ENCODE measurements at regions not wholly inside any gene's neighbourhood (a gene's known extent, or its start where the extent isn't known, plus 50 kb on each side); places are given as distances from the start of the nearest gene placed in this dataset.

DNA sequence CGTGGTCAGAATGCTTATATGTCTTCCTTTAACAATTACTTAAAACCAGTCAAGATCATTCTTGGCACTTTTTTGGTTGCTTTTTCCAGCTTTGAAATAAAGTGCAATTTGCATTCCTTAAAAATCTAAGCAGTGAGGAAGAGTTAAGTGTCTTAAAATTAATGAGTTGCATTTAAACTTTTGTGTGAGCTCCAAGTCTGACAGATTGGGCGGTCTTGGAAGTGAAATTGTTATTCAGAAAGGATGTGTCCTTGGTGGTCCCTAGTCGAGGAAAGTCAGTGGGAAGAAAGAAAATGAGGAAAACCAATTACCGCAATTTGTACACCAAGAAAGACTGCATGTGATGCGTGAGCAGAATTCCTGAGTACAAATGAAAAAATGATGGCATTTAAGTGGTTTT is 132.5 kb downstream of the HHIPL2 start:
- DNase-seq = no peak

DNA sequence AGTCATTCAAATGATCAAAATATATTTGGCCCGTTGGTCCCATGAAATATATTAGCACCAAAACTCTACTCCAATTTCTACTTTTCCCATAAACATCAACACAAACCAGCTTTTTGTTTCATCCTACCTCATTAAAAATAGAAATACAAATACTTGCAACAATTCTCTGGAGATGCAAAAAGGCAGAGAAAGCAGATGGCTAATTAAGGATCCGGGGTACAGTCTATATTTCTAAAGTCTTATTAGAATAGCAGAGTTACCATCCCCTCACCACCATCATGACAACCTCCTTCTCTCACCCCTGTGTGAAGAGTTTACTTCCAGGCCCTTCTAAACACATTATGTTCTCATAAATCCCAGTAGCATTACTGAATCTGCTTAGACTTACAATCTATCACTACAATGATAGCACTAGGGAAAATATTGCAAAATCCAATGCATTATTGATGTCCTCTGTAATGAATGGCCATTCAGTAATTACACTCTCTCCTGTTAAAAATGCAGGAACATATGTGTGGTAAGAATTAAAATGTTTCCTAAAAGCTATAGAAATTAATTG is 133.8 kb downstream of the HHIPL2 start:
- DNase-seq = no peak

DNA sequence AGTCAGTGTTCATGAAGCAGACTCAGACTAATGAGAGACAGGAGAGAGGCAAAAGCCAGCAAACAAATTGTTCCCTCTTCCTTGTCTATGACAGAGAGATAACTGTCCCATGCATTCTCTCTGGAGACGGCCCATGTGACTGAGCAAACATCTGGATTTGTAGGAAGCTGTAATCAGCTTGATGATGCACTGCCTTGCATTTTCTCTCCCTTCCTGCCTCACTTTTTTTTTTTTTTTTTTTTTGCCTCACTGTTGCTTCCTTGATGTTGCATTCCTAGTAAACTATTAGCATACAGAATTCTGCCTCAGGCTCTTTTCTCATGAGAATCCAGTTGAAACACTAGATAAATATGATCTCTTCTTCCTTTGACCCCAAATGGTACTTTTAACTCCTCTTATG is 134.5 kb downstream of the HHIPL2 start:
- DNase-seq = peak; percentile 65

DNA sequence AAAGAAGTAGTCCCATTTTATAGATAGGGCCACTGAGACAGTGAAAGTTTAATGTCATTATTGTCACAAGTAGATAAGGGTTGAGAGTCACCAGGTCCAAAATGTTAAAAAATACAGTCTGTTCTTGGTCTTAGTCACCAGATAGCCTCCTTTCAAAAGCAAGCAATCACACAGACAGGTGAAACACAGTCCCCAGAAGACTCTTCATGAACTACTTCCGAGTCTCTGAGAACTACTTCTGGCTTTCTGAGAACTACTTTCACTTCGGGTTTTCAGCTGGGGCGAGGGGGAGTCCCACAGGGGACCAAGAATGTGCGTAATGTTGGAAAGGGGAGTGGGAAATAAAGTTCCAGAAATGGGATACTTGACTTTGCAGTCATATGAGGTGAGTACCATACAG is 143.2 kb downstream of the HHIPL2 start:
- DNase-seq = no peak

DNA sequence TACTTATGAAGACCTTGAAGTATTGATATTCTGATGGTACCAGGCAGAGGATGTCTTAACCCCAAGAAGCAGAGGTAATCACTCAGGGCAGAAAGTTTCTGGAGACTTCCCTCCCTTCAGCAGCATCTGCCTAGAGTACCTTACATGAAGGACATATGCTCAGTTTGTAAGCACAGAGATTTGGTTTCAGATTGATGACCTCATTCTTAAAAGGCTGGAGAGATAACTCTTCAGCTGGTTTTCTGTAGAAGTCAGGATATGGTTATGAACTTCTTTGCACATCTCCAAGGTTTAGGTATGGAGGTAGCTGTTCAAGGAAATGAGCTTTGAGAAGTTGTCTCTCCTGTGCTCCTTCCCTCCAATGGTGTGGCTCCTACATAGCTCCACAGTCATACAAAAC is 148.7 kb downstream of the HHIPL2 start:
- no peak for DNase-seq

DNA sequence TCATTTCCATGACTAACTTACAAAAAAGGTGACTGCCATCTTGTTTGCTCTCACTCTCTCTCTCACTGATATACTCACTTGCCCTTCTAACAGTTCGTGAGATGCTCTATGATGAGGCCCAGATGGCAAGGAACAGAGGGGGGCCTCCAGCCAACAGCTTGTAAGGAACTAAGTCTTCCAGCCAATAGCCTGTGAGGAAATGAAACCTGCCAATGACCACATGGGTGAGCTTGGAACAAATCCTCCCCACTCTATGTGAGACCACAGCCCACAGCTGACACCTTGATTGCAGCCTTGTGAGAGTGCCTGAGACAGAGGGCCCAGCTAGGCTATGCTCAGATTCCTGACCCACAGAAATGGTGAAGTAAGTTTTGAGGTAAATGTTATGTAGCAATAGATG is 153.7 kb downstream of the HHIPL2 start:
- no peak for DNase-seq

DNA sequence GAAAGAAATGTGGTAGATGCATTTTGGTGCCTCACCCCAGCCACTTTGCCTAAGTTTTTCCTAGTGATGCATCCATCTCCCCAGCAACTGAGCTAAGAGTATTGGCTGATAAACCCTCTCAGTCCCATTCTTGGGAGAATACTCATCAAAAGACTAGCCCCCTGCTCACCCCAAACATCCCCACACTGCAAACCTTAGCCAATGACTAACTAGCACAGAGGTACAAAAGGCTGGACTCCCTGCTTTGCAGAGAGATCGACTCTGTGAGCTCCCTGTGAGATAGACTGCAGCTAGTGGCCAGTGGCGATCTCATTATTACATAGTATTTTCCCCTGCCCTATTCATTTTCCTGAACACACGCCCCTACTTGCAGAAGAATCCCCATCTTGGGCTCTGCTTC is 155.3 kb downstream of the HHIPL2 start:
- DNase-seq = peak; percentile 78

DNA sequence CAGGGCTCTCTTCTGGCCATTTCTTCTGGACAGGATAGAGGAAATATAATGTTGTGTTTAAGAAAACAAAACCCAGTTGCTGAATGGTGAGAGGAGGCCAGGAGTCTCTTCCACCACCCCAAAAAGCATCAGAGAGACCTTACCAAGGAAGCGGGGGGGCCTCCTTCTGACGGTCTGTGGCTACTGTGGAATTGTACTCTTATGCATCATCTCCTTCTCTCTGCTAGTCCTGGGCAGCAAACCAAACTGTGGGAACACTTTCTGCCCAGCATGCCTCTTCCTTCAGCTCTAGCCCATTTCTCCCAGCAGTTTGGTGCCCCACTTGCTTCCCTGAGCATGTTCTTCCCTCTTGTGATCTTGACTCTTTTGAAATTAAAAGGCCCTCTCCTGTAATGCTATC is 157.7 kb downstream of the HHIPL2 start:
- peak; percentile 75 for DNase-seq

DNA sequence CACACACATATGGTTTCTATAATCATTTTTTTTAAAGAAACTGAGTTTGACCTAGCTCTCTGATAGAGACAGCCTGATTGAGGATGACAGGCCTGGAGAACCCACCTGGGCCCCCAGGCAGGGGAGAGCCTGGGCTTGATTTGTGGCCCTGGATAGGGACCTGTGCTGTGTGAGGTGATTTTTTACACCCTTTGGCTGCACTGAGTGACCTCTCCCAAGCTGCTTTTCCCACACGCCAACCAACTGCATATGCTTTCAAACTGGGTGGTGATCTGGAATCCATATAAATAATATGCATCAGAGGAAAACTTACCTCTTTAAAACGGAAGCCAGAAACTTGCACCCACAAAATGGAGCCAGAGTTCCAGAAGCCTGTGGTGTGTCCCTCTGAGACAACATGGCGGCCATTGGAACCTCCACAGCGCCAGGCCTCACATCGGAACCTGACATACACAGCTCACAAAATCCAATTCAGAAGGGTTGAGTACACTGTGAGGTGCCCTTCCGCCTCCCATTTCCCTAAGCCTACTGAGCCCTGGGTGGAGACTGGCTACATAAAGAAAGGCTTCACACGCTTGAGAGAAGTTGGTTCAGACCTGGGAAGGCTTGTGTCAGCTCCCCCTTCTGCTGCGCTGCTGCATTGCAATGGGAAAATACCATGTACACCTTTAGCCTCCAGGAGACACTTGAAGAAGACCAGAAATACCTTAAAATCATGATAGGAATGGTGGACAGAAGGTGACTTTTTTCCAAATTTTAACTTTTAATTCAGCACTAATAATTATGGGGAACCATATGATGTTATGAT is 160.7 kb downstream of the HHIPL2 start:
- DNase-seq = peak; percentile 7

DNA sequence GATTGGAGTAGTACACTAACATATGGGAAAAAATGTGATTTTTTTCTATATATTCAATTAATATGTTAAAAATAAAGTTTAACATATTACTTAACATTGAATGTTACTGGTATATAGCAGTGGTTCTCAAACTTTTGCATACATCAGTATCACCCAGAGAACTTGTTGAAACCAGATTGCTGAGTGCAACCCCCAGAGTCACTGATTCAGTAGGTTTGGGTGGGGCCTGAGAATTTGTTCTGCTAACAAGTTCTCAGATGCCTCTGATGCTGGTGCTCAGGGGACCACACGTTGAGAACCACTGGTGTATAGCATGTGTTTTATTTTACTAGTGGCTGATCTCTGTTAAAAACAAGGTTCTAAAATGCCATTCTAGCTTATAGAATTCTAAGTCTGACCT is 161.9 kb downstream of the HHIPL2 start:
- DNase-seq = no peak

DNA sequence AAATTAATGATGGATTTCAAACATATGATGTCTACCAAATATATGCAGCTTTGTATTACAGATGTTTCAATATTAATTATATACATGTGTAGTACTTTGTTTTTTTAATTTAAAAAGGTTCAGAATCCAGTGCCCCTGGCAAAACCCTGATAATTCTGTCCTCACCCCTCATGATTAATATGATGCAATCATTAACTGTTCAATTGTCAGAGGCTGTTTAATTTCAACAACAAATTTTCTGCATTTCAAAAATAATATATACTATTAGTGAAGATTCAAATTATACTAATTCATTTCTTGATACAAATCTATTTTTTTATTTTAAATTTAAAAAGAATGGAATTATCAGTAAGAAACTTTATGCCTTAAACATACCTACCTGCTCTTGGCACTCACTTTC is 162.6 kb downstream of the HHIPL2 start:
- DNase-seq = no peak

DNA sequence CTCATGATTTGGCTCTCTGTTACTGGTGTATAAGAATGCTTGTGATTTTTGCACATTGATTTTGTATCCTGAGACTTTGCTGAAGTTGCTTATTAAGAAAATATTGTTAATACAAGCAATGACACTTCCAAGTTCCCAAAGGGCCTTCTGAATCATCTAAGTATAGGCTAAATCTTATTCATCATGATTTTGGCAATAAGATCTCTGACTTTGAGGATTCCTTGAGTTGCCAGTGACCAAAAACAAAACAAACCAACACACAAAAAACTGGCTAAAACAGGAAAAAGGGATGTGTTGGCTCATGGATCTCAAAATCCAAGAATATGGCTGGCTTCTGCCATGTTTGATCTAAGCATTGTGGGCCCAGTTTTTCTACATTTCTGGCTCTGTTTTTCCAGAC is 163.4 kb downstream of the HHIPL2 start:
- no peak for DNase-seq

DNA sequence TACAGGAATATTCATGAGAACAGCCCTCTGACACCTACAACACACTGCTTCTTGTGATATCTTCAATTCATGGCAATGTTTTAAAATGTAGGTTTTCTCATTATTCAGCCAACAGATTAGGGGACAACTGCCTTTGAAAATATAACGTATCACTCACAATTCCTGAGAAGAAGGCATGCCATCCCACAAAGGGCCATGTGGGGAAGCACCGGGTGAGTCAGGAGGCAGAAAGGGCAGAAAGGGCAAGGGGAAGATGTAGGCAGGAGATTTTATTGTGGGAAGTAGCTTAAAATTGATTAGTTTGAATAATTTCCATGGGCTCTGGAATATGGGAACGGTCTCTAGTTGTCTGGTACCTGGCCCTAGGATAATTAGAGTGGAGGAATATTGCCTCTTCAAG is 165.7 kb downstream of the HHIPL2 start:
- DNase-seq = peak; percentile 58

DNA sequence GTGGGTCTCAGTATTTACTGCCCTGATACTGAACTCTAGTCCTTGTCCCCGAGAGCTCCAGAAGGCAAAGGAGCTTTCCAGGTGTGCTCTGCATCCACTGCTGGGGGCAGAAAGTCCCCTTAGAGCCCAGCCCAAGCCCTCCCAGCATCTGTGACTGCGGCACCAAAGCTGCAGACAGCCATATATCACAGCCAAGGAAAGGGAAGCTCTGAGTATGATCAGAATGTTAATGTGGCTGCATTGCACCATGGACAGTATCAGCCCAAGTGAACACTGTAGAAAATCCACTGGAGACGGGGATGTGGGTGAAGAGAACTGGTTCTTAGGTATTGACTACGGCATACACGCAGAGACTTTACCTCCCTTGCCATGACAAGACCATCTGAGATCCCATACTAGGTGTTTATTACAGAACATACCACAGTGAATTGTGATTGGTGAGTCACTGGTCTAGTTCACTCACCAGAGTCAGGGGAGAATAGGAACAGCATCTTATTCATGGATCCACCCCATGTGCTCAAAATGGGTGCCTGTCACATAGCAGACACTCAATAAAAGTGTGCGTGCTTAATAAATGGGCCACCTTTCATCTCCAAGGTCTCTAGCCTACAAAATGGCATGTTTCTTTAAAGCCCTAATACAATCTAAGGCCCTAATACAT is 170.3 kb downstream of the HHIPL2 start:
- no peak for DNase-seq

DNA sequence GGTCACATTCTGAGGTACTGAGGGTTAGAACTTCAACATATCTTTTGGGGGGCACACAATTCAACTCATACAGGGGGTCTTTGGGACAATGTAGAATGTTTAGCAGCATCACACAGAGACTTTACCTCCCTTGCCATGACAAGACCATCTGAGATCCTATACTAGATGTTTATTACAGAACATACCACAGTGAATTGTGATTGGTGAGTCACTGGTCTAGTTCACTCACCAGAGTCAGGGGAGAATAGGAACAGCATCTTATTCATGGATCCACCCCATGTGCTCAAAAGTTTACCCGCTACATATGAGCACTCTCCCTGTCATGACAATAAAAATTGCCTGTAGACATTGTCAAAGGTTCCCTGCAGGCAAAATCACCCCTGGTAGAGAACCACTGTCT is 171.1 kb downstream of the HHIPL2 start:
- DNase-seq = peak; percentile 31

DNA sequence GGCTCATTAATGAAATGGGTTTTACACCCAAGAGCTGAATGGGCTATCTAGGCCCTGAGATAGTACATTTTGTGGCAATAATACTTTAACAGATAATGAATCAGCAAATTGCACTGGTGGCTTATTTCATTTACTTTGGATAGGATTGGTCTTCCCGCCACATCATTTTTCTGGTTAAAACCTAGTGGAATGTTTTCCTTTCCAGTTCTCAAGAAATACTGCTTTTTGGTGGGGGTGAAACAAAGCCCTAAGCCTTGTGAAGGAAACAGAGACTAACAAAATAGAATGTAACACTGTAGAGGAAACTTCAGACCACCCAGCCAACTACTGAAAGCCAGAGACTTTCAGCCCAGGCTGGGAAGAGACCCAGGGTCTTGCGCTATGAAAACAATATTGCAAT is 172.2 kb downstream of the HHIPL2 start:
- DNase-seq = no peak

DNA sequence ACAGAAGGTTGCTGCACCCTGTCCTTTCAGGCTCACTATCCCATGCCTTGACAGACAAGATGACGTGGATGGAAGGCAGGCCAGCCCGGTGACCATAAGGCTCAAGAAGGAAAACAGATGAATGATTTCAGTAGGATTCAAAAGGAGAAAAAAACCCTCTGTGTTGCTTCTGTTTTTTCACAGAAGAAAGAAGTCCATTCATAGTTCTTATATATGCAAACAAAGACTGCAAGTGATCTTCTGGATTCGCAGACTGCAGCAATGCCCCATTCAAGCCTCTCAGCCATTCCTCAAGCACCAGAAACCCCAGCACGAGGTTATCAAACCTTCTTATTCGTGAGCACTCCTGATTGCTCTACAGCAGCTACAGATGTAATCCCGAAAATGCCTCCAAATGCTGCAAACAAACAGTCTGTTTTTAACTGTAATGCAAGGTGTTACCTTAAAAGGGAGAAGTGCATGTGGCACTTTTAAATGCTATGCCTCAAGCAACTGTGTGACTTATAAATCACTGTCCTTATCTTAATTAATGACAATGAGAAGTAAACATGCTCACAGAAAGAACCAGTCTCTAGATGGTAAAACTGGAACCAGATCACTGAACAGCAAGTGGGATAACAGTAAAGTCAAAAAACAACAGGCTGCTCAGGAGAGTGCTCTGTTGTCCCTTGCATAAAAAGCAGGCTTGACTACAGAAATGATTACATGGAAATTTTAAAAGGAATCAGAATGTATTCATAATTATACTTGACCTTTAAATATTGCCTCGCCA is 173.9 kb downstream of the HHIPL2 start:
- DNase-seq = no peak

DNA sequence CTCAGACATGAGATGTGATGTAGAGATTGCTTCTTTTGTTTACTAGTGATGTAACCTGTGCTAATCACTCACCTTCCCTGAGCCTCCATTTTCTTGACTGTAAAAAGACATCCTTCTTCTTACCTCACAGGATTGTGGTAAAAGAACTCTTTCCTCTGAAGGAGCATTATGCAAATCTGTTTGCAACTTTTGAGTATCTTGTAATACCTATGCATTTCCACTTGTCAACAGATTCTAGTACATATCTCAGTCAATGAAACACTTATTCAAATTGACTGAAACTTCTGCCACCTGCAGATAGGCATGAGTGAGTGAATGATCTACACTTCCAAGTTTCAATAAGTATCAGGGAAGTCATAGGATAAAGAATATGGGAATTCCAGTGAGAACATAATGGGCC is 174.7 kb downstream of the HHIPL2 start:
- DNase-seq = no peak

DNA sequence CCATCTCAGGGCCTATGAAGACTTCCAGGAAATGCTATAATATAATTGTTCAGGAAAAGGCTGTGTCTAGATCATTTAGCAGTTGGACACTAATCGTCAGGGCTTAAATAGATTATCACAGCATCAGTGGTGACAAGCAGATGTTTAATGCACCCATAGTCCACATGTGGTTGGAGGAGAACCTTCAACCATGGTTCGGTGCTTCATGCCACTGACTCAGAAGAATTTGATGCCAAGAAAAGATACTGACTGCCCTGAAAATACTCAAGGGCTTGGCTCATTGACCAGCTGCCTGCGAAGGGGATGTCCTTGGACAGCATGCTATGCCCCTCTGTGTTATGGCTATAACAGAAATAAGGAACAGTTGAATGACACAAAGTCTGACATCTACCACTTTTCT is 175.7 kb downstream of the HHIPL2 start:
- peak; percentile 71 for DNase-seq

DNA sequence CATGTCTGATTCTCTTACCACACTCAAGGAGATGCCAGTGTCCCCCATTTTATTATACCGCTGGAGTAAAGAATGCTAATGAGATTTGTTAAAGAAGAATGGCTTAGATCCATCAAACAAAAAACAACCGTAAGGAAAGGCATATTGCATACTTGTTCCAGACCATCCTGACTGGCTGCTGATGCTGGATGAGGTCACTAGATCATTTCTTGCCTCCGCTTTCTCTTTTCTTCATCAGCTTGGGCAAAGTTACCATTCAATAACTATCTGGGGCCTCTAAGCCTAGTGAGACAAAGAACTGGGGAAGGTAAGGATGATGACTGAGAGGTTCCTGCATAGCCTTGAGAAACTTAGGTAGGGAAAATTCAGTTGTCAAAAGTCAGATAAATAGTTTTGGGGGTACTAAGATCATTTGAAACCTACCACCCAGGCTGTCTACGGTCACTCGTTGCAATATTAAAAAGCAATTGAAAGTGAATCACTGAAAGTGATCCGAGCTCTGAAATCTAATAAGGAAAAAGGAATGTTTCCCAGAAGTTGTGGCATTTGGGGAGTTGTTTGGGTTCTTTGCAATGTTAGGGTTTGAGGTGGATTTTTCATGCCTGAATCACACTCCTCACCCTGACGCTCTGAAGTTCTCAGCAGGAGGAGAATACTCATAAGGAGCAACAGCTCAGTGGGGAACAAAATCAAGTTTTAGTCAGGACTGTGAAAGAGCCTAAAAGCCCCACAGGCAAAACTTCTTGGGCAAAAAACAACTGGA is 176.8 kb downstream of the HHIPL2 start:
- peak; percentile 98 for DNase-seq

DNA sequence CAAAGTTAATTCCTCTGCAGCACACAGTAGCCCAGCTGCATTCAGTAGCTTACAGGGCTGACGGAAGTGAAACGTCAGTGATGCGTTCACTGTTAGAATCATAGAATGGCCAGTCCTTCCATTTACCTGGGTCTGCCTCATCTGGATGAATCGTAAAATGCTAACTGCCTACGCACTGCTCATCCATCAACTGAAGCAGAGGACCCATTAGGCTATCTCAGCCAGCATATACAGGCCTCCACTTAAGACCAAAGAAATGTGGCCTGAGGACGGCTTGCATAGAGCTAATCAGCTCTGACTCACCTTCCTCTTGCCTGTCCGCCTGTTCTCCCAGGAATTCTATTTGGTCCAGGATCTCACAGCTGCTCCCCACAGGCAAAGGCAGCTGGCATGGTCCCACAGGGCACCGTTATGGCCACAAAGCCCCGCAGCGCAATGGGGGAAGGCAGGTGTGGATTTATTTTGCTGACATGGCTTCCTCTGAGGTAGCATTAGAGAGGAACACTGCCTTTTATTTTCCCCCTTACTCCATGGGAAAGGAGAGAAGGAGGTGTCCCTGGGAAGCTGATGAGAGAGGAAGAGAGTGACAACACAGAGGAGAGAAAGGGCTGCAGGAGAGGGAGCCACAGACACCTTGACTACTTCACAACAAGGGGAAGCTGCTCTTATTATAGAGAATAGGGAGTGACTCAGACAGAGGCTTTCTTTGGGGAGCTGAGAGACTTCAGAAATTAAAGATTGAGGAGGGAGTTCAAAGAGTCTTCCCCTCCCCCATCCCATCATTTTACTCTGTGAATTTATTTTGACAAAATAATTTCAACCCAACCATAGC is 177.6 kb downstream of the HHIPL2 start:
- DNase-seq = peak; percentile 92

DNA sequence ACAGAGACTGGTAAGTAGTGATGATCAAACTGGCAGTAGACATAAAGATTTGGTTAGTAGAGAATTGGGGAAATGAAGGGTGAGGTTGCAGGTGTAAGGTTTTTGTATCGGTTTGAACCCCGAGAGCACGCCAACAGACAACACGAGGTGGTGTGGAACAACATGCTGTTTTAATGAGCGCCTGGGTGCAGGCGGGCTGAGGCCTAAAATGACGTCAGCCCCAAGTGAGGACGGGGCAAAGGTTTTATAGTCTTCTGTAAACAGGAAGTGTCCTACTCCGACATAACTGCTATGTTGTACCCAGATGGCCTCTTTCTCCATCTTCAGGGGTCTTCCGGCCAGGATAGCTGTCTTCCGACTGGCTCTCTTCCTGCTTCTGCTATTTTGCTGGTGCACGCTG is 178.8 kb downstream of the HHIPL2 start:
- no peak for DNase-seq
